GM12864 (cell line): ENCODE measurements at regions not wholly inside any gene's neighbourhood (a gene's known extent, or its start where the extent isn't known, plus 50 kb on each side); places are given as distances from the start of the nearest gene placed in this dataset.
A peak's percentile ranks its signal among the peaks of the same experiment; 100 is the strongest.

Experiments
- DNase-seq: peaks from one replicate; pipeline ENCODE4 v3.0.0-alpha.2; 2011; ENCODE audit warnings: low read depth
- H3K4me3 ChIP-seq: 2 replicates; pipeline ENCODE4 v1.5.1; 2011; ENCODE audit warnings: mild to moderate bottlenecking, low read depth, low read length, control low read depth
- CTCF ChIP-seq: IDR thresholded peaks from 2 replicates; pipeline ENCODE4 v1.5.1; 2011; ENCODE audit warnings: low read depth, mild to moderate bottlenecking, moderate library complexity, low read length, control low read depth, inconsistent platforms; ENCODE audit errors: missing control alignments

- no peak for DNase-seq
- no peak for TF ChIP-seq CTCF
- H3K4me3 ChIP-seq = no peak overlapping the region
Observed at GRCh38 chr11:95515371-95515770, 274.2 kb downstream of the FAM76B start.

- H3K4me3 ChIP-seq = no peak overlapping the region
- DNase-seq = no peak
- TF ChIP-seq CTCF = no peak
Observed at GRCh38 chr11:95514416-95515110, 275.0 kb downstream of the FAM76B start.

DNA sequence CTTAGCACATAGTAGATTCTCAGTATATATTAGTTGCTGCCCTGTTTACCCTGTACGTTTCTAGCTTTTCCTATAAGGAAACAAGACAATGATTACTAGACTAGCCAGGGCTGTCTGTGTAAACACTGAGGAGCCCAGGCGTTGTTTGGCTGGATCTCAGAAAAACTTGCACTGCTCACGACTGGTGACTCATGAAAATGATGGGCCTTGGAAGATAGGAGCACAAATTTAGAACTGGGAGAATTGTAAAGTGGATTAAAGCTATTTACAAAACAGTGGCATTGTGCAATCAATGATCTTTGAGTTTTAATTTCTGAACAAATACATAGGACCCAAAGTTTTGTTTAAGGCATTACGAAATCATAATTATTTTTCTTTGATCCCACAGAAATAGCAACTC, 276.9 kb downstream of the FAM76B start:
- no peak for TF ChIP-seq CTCF
- H3K4me3 ChIP-seq = no peak overlapping the region

DNA sequence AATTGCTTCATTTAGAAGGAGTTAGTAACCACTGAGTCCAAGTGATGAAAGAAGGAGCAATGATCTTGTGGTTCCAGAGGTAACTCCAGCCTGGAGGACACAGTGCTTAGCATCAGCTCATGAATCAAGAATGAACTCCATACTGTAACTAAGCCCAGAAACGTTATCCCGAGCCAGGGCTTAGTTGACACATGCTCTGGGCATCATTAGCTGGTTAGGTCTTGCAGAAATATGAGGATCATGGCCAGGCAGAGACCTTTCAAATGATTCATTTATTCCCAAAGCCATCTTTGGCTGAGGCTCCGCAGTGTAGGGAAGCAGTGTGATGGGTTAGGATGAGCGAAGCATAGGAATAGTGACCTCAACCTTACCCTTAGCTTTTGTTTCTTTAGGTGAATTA, 277.4 kb downstream of the FAM76B start:
- DNase-seq = no peak
- no peak for TF ChIP-seq CTCF
- no peak overlapping the region for H3K4me3 ChIP-seq

More for the DNA sequence above, 276.9 kb downstream of the FAM76B start:
- DNase-seq = no peak

DNA sequence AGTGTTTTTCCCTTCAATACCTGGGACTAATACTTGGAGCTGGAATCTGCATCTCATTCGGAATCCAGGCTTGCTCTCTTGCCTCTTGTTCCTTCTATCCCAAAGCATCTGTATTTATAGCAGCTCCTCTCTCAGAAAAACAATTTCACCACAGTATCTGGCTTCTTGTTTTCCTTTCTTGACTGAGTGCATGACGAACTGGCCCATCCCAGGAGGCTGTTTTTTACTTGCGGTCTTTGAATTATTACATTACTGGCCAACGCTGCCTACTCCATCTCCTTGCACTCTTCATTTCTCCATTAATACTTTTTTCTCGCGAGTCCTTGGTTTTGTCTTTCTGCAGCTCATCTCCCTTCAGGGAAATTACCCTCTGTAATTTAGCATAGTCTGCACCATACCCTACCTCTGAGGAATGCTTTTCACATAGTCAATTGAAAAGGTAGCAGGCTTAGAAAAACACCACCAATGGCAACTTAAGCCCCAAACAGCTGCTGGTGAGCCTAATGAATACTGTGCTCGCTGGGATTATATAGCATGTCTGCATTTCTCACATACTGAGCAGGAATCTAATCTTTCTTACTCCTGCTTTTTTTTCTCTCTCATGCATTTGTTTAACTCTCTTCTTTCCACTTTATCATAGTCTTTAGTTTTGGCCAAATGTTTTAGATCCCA, 277.4 kb upstream of the SESN3 start:
- no peak for DNase-seq
- no peak overlapping the region for H3K4me3 ChIP-seq
- no peak for TF ChIP-seq CTCF

- DNase-seq = no peak
- H3K4me3 ChIP-seq = no peak overlapping the region
- TF ChIP-seq CTCF = peak; percentile 15
Observed at GRCh38 chr11:95507794-95508193, 276.8 kb upstream of the SESN3 start.

DNA sequence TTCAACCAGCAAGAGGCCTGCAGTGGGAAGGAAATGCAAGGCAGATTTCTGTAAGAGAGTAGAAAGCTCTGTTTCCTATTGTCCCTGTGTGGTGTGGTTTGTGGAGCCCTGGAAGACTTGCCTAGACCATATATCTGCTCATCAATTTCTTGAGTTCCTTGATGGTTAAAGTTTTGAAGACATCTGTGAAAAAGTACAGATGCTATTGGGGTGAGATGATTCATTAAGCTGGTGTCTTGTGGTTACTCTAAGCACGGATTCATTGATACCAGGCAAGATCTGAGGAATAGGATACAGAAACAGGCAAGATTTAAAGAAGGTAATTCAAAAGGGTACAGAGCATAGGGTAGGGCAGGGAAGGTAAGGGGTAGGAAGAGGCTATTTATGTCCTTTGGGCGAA, 275.8 kb upstream of the SESN3 start:
- H3K4me3 ChIP-seq = no peak overlapping the region
- DNase-seq = no peak
- TF ChIP-seq CTCF = no peak
